NCI-H345 (cell line): ENCODE measurements at regions not wholly inside any gene's neighbourhood (a gene's known extent, or its start where the extent isn't known, plus 50 kb on each side); places are given as distances from the start of the nearest gene placed in this dataset.

Experiments
- DNase-seq: peaks from one replicate; lab custom pipeline; 2025; lab: John Stamatoyannopoulos, UW

GRCh38 chr2:66382091-66382490 is 52.8 kb upstream of the MEIS1 start:
- no peak for DNase-seq

GRCh38 chr2:66379473-66379872 is 55.5 kb upstream of the MEIS1 start:
- DNase-seq: no peak

GRCh38 chr2:66377832-66378231 is 57.1 kb upstream of the MEIS1 start:
- DNase-seq: no peak

DNA sequence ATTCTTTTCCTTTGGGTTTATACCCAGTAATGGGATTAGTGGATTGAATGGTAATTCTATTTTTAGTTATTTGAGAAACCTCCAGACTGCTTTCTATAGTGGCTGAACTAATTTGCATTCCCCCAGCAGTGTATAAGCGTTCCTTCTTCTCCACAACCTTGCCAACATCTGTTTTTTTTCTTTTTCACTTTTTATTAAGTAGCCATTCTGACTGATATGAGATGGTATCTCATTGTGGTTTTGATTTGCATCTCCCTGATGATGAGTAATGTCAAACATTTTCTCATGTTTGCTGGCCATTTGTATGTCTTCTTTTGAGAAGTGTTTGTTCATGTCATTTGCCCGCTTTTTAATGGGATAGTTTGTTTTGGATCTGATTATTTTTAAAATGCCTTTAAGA is 64.1 kb upstream of the MEIS1 start:
- DNase-seq: no peak

- DNase-seq: no peak
Observed at GRCh38 chr2:66366619-66367018, 68.3 kb upstream of the MEIS1 start.

DNA sequence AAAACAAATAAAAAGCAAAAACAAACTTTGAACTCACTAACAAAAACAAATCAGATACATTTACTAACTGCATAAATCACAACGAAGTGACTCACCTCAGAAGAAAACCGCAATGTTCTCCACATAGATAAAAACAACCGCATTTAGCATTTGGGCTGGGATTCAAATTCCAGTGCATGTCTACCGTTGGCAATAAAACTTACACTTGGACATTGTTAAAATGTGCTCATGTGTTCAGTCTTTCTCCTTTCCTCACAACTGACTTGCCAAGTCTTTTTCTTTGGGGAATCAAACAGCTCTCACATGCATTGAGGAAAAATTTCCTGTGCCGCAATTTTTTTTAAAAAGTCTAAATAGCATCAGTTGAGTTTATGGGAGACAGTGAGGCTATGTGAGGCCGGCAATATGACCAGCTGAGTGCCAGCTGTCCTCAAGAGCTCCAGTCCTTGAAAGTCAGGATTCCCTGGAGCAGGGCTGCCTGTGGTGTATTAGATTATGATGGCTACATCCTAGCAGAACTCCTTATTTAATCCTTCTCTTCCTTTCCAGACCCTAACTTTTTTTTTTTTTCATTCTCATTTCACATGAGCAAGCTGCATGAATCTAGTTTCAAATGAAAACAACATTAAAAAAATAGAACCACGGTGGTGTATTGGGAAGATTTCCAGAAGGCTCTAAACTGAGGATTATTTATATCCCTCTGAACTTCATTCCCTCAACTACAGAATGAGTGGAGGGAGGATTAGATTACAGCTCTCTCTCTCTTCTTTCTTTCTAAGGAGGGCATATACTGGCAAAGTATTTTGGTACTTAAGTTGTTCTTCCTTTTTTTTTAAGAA is 70.2 kb upstream of the MEIS1 start:
- DNase-seq: no peak

DNA sequence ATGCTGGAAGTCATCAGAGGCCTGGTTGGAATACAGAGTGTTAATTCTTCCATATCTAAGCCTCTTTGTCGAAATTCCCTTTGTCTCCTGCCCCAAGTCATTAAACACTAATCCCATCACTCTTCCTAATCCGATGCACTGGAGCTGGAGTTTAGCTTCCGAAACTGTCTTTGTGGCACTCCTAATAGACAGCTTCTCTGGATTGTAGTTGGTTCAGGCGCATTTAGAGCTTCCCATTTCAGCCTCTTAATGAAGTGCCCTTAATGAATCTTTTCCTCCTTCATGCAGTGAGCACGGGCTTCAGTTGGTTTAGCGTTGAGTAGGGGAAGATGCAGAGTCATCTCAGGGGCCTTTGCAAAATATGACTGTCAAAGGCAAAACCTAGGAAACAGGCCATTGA is 72.2 kb upstream of the MEIS1 start:
- no peak for DNase-seq

DNA sequence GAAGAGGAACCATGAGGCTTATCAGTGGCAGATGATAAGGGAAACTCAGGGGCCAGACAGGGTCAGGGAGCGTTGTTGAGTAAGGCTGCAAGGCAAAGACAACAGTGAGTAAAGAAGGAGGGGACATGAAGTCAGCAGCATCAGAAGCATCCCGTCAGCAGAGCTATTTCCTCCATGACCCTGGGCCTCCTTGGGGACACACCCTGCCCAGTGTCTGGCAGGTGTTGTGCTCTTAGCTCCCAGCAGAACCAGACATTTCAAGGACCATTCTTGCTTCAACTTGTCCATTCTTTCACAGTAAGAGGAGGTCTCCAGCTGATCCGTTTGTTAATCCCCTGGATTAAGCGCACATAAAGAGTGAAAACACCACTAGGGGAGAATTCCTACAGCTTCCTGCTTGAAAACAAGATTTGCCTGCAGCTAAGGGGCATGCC is 88.7 kb upstream of the MEIS1 start:
- no peak for DNase-seq

DNA sequence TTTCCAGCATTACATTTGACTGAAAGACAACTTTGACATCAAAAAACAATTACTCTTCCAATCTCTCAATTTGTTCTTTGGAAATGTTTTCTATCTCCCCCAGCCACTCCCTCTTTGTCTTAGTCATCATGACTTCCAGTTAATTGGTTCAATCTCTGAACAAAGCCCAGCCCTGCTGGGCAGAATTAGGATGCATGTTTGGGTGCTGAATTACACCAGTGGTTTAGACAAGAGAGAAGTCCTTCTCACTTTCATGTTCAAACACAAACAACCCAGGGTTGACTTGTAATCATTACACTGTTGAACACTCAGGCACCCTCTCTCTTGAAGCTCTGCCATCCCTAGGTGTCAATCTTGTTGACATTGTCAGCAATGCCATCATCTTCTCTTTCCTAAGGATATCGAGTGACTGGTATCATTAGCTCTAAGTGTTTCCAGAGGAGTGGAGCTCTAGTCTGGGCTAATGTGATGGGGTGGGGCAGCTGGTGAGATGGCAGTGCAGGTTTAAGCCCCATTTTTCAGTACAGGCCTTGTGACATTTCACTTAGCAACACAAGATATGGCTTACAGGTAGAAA is 90.8 kb upstream of the MEIS1 start:
- no peak for DNase-seq

GRCh38 chr2:66343259-66343658 is 91.7 kb upstream of the MEIS1 start:
- no peak for DNase-seq

DNA sequence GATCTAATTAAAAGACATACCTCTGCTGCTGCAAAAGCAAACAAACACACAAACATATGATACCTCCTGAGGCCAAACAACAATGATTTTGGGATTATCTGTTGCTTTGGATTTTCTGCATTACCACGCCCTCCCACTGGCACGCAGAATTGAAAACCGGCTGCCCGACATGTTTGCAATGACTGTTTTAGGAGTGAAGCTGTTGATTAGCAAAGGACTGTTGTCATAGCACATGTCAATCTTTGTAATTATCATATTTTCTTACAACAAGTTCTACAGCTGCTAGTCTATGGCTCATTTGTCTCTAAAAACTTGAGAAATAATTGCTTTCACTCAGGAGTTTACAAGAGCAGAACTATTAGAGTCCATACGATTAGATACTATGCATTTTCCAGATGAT is 94.4 kb upstream of the MEIS1 start:
- DNase-seq: no peak

DNA sequence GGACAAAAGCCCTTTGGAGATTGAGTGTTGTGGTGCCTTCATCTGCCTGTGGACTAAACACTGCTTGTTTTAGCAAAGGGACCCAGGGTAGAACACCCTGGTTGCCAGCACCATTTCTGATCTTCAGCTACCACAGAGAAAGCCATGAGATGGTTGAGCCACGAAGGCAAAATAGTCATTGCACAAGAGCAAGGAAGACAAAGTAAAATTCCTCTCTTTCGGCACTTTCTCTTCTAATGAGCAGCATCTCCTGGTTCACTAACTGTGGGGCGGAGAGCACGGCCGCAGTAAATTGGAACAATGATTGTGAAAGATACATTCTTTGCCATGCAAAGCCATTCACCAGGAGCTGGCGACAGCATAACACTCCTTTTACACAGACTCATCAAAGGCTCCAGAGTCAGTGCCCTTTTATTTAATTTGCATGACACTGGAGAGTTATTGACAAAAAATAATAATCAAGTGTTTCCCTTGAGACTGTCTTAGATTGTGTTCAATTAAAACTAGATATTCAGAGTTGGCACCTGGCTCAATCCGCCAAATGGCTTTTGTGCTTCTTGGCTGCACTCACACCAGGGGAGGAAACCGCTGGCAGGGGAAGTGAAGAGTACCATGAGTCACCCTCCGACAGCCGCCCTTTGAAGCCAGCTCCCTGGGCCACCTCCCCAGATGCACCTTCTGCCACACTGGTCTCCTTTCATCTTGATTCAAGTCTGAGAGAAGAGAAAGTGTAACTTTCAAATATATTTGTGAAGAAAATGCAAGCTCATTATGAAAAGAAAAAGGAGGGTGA is 100.5 kb upstream of the MEIS1 start:
- DNase-seq: peak; percentile 13

GRCh38 chr2:66331176-66331575 is 103.7 kb upstream of the MEIS1 start:
- no peak for DNase-seq

GRCh38 chr2:66329081-66329605 is 105.8 kb upstream of the MEIS1 start:
- DNase-seq: no peak

DNA sequence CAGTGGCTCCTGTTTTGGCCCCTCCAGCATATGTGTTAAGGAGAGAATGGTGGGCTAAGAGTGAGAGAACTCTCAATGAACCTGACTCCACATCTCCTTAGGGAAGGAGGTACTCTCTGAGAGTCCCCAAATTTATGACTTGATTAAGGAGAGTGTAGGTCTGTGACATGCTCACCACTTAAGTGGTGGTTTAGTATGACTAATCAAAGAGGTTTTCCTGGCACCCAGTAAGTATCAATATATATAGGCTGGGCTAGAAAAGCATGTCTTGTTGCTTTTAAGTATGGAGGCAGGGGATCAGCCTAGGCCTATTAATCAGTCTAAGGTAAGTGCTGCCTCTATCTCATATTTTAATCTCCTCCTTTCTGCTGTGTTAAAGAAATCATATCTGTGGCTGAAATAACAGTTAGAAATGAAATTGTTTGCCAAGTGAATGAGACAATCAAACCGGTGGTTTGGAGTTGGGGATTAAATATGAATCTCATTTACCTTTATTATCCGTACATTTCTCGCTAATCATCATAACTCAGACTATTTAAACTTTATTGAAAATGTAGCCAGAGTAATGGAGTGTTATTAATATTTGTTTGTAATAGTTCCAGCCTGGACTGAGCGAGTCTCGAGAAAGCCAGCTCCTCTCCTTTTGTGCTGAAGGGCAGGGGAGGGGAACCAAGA is 107.7 kb upstream of the MEIS1 start:
- no peak for DNase-seq

DNA sequence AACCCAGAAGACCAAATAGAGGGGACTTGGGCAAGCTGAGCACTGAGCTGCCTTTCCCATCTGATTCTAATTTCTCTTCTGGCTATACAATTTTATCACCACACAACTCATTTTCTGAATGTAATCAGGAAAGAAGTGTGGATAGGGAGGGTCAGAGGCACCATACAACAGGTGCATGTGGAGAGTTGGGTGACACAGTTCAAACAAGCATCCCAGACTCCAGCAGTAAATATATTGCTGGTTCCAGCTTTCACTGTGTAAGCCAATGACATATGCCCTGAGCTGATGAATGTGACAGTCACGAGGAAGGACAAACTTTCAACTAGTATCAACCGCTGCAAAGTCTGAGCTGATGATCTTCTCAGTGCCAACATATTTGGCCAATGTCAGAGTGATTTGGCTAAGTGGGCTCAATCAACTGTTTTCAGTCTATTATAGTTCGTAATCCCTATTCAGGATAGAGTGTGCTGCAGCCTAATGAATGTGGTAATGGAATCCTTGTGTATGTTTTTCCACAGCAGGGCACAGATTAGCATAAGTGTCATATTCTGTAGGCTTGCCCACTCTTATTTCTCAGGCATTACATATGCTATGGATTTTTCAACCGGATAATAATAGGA is 109.9 kb upstream of the MEIS1 start:
- no peak for DNase-seq

DNA sequence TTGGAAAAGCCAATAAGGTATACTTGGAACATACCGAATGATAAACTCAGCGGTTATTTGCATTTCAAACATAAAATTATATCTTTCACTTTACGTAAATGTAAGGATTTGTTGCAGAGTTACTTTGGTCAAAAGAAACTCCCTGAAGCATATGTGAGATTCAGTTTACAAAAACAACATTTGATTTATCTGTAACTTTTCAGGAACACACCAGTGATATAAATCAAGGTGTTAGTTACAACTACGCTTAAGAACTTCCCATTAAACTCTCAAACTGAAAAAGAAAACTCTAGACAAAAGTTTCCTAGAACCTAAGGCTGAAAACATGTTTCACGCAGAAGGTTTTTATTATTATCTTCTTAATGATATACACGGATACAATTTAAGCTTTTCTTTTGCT is 110.6 kb upstream of the MEIS1 start:
- no peak for DNase-seq

DNA sequence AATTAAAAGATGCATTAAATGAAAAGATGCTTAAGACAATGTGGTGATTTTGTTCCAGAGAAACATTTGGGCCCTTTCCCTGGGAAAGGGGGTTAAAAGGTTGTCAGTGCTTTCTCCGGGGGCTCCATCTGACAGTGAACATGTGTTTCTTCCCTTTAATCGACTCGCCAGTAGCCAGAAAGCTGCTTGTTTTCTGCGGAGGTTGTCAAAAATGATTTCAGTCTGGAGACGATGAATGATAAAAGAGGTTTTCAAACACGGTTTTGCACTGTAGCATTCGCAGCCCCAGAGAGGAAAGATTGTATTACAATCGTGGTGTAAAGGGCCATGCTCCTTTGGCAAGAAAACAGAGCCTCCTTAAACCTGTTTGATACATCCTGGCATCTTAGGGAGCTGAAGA is 111.5 kb upstream of the MEIS1 start:
- DNase-seq: no peak

- no peak for DNase-seq
Observed at GRCh38 chr2:66322506-66323260, 112.2 kb upstream of the MEIS1 start.

DNA sequence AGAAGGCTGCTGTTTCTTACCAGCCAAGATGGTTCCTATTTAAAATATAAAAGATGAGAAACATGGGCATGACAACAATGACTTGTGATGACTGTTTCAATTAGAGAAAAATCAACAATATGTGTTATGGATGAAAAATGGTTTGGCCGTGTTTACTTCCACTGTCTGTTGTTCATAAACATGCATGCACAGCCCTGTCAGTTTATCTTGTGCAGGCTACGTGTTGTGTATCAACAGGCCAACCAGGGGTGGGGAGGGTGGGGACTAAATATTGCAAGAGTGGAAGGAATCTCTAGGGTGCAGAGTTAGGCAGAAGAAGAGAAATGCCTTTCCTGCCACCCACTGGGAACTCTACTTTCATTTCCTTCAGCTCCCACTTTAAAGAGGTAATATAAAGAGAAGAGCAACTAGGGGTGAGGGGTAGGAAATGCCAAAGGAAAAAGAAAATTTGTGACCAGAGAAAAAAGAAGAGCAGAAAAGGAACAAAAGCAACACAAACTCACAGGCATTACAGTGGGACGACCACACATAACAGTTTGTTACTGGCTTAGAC is 116.8 kb upstream of the MEIS1 start:
- DNase-seq: no peak
